ENCODE measurements at regions not wholly inside any gene's neighbourhood (a gene's known extent, or its start where the extent isn't known, plus 50 kb on each side); places are given as distances from the start of the nearest gene placed in this dataset.

- no peaks in the 10 kb centered on the region for H3K9me3 ChIP-seq (ENCODE audit: control insufficient read depth in 3 of 3, low read length in 3 of 3)
- H3K4me1 ChIP-seq (ENCODE audit: control insufficient read depth in 3 of 3, insufficient read depth in 3 of 3, low read length in 3 of 3), result peaks cover 0 to 3% (median 0%) of the 10 kb centered on the region in 3 donors
- H3K36me3 ChIP-seq (ENCODE audit: control insufficient read depth in 3 of 3, insufficient read depth in 3 of 3, low read length in 3 of 3), result no peaks in the 10 kb centered on the region
- no peak overlapping the region for H3K4me3 ChIP-seq (ENCODE audit: low read length in 3 of 3)
- H3K27ac ChIP-seq (ENCODE audit: low read depth, low read length), result no peak overlapping the region
- H3K27me3 ChIP-seq (ENCODE audit: control insufficient read depth in 3 of 3, insufficient read depth in 3 of 3, low read length in 3 of 3), result peaks cover 0 to 16% (median 6%) of the 10 kb centered on the region in 3 donors
- no peak overlapping the region for H3K9ac ChIP-seq (ENCODE audit: low read depth in 1 of 3, low read length in 3 of 3)
Observed at GRCh38 chr16:54544553-54545180, 258.1 kb upstream of the IRX3 start.

DNA sequence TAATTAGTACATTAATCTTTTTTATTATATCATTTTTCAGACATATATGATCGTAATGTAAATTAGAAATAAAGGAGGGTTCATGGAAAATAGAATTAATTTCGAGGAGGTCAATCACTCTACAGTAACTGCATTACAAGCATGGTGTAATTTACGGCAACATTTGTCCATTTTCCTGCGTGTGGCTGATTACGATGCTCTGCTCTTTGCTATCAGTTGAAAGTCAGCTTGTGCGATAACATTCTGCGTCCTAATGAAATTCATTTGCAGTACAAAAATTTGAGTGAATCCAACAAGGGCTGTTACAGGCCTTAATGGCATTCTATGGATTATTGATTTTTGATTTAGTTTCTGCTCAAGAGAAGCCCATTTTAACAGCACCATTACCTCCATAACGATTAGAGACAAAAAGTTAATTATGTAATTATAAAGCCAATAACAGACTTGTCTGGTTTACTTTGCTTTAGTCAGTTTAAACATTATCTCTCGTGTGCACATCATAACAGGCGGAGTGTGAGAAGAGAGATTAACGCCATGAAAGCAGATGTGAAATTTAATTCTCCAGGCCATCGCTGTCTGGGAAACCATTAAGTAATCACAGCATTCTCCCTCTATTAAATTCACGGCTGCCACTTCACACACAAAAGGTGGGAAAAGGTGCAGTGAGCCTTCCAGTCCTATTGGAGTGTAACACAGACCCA lies 256.4 kb upstream of the IRX3 start:
- Histone ChIP-seq H3K4me1 (ENCODE audit: control insufficient read depth in 3 of 3, insufficient read depth in 3 of 3, low read length in 3 of 3) (peaks cover 0 to 3% (median 0%) of the 10 kb centered on the region in 3 donors), H3K27me3 (ENCODE audit: control insufficient read depth in 3 of 3, insufficient read depth in 3 of 3, low read length in 3 of 3) (peaks cover 0 to 19% (median 6%) of the 10 kb centered on the region in 3 donors), H3K4me3 (ENCODE audit: low read length in 3 of 3) (no peak overlapping the region), H3K9ac (ENCODE audit: low read depth in 1 of 3, low read length in 3 of 3) (no peak overlapping the region), H3K27ac (ENCODE audit: low read depth, low read length) (no peak overlapping the region), H3K9me3 (ENCODE audit: control insufficient read depth in 3 of 3, low read length in 3 of 3) (no peaks in the 10 kb centered on the region), H3K36me3 (ENCODE audit: control insufficient read depth in 3 of 3, insufficient read depth in 3 of 3, low read length in 3 of 3) (no peaks in the 10 kb centered on the region)

GRCh38 chr16:54540525-54541180 lies 254.1 kb upstream of the IRX3 start:
- Histone ChIP-seq H3K27me3 (ENCODE audit: control insufficient read depth in 3 of 3, insufficient read depth in 3 of 3, low read length in 3 of 3) (peaks cover 0 to 6% (median 0%) of the 10 kb centered on the region in 3 donors), H3K4me1 (ENCODE audit: control insufficient read depth in 3 of 3, insufficient read depth in 3 of 3, low read length in 3 of 3) (no peaks in the 10 kb centered on the region), H3K27ac (ENCODE audit: low read depth, low read length) (no peak overlapping the region), H3K9me3 (ENCODE audit: control insufficient read depth in 3 of 3, low read length in 3 of 3) (no peaks in the 10 kb centered on the region), H3K9ac (ENCODE audit: low read depth in 1 of 3, low read length in 3 of 3) (no peak overlapping the region), H3K36me3 (ENCODE audit: control insufficient read depth in 3 of 3, insufficient read depth in 3 of 3, low read length in 3 of 3) (no peaks in the 10 kb centered on the region), H3K4me3 (ENCODE audit: low read length in 3 of 3) (no peak overlapping the region)

DNA sequence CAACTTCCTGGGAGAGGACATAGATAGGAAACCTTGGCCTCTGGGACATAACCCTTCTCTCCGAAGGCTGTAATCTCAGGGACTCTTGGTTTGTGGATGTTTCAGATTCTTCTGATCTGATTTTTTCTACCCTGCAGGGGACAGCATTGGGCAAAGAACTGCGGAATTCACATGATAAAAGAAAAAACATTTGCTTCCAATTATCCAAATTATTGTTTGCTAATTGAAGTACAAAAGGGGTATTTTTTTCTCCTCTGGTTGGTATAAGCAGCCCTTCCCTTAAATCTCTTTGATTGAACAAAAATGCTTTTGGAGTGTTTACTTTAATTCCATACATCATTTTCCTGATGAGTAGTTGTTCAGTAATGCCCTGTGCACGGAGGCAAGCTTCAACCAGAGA lies 251.7 kb upstream of the IRX3 start:
- H3K9ac ChIP-seq (ENCODE audit: low read depth in 1 of 3, low read length in 3 of 3), result no peak overlapping the region
- H3K27me3 ChIP-seq (ENCODE audit: control insufficient read depth in 3 of 3, insufficient read depth in 3 of 3, low read length in 3 of 3), result peaks cover 0 to 6% (median 0%) of the 10 kb centered on the region in 3 donors
- no peaks in the 10 kb centered on the region for H3K36me3 ChIP-seq (ENCODE audit: control insufficient read depth in 3 of 3, insufficient read depth in 3 of 3, low read length in 3 of 3)
- H3K4me1 ChIP-seq (ENCODE audit: control insufficient read depth in 3 of 3, insufficient read depth in 3 of 3, low read length in 3 of 3), result no peaks in the 10 kb centered on the region
- H3K27ac ChIP-seq (ENCODE audit: low read depth, low read length), result no peak overlapping the region
- no peaks in the 10 kb centered on the region for H3K9me3 ChIP-seq (ENCODE audit: control insufficient read depth in 3 of 3, low read length in 3 of 3)
- no peak overlapping the region for H3K4me3 ChIP-seq (ENCODE audit: low read length in 3 of 3)

DNA sequence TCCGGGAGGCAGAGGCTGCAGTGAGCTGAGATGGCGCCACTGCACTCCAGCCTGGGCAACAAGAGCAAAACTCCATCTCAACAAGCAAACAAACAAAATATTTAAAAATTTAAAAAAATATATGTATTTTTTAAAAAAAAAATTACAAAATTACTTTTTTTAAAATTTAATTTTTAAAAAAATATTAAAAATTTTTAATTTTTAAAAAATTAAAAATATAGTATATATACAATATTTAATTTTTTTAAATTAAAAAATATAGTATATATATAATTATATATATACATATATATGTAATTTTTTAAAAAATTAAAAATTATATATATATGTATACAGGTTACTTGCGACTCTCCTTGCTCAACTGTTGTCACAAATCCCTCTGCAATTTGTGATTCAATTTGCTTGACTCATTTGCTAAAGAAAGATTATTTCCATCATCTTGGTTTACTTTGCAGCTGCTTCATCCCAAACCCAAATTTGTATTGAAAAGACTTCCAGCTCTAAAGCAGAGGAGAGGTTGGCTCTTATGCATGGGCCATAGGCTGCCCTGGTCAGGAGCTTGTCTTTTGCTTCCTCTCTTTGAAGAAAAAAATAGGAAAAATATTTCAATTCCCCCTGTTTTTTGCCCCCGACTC lies 247.4 kb upstream of the IRX3 start:
- Histone ChIP-seq H3K36me3 (ENCODE audit: control insufficient read depth in 3 of 3, insufficient read depth in 3 of 3, low read length in 3 of 3) (no peaks in the 10 kb centered on the region), H3K27me3 (ENCODE audit: control insufficient read depth in 3 of 3, insufficient read depth in 3 of 3, low read length in 3 of 3) (peaks cover 0 to 3% (median 0%) of the 10 kb centered on the region in 3 donors), H3K27ac (ENCODE audit: low read depth, low read length) (no peak overlapping the region), H3K4me1 (ENCODE audit: control insufficient read depth in 3 of 3, insufficient read depth in 3 of 3, low read length in 3 of 3) (no peaks in the 10 kb centered on the region), H3K9ac (ENCODE audit: low read depth in 1 of 3, low read length in 3 of 3) (no peak overlapping the region), H3K9me3 (ENCODE audit: control insufficient read depth in 3 of 3, low read length in 3 of 3) (peaks cover 0 to 2% (median 0%) of the 10 kb centered on the region in 3 donors), H3K4me3 (ENCODE audit: low read length in 3 of 3) (no peak overlapping the region)

- H3K9me3 ChIP-seq (ENCODE audit: control insufficient read depth in 3 of 3, low read length in 3 of 3), result peaks cover 0 to 3% (median 0%) of the 10 kb centered on the region in 3 donors
- H3K4me3 ChIP-seq (ENCODE audit: low read length in 3 of 3), result no peak overlapping the region
- no peaks in the 10 kb centered on the region for H3K4me1 ChIP-seq (ENCODE audit: control insufficient read depth in 3 of 3, insufficient read depth in 3 of 3, low read length in 3 of 3)
- no peak overlapping the region for H3K9ac ChIP-seq (ENCODE audit: low read depth in 1 of 3, low read length in 3 of 3)
- no peak overlapping the region for H3K27ac ChIP-seq (ENCODE audit: low read depth, low read length)
- no peaks in the 10 kb centered on the region for H3K36me3 ChIP-seq (ENCODE audit: control insufficient read depth in 3 of 3, insufficient read depth in 3 of 3, low read length in 3 of 3)
- no peaks in the 10 kb centered on the region for H3K27me3 ChIP-seq (ENCODE audit: control insufficient read depth in 3 of 3, insufficient read depth in 3 of 3, low read length in 3 of 3)
Observed at GRCh38 chr16:54526916-54527315, 240.3 kb upstream of the IRX3 start.

DNA sequence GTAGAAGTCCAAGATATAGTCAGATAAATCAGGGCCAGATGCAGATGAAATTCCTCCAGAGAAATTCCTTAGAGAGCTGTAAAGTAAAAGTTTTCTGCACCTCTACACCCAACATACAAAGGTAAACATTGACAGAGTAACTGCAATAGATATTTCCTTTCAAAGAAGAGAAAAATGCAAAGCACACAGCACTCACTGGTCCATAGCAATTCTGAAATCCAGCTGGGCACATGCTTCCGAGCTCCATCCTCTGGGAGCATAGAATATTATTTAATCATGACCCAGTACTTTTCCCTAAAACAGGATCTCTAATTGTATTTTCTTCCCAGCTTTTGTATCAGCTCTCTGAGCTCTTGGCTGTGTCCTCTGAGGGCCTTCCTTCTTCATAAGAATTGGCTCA lies 239.5 kb upstream of the IRX3 start:
- H3K36me3 ChIP-seq (ENCODE audit: control insufficient read depth in 3 of 3, insufficient read depth in 3 of 3, low read length in 3 of 3), result no peaks in the 10 kb centered on the region
- no peak overlapping the region for H3K27ac ChIP-seq (ENCODE audit: low read depth, low read length)
- no peaks in the 10 kb centered on the region for H3K4me1 ChIP-seq (ENCODE audit: control insufficient read depth in 3 of 3, insufficient read depth in 3 of 3, low read length in 3 of 3)
- no peak overlapping the region for H3K9ac ChIP-seq (ENCODE audit: low read depth in 1 of 3, low read length in 3 of 3)
- H3K4me3 ChIP-seq (ENCODE audit: low read length in 3 of 3), result no peak overlapping the region
- peaks cover 0 to 3% (median 0%) of the 10 kb centered on the region in 3 donors for H3K9me3 ChIP-seq (ENCODE audit: control insufficient read depth in 3 of 3, low read length in 3 of 3)
- H3K27me3 ChIP-seq (ENCODE audit: control insufficient read depth in 3 of 3, insufficient read depth in 3 of 3, low read length in 3 of 3), result no peaks in the 10 kb centered on the region

- Histone ChIP-seq H3K4me3 (ENCODE audit: low read length in 3 of 3) (no peak overlapping the region), H3K9me3 (ENCODE audit: control insufficient read depth in 3 of 3, low read length in 3 of 3) (peaks cover 0 to 3% (median 0%) of the 10 kb centered on the region in 3 donors), H3K36me3 (ENCODE audit: control insufficient read depth in 3 of 3, insufficient read depth in 3 of 3, low read length in 3 of 3) (no peaks in the 10 kb centered on the region), H3K27ac (ENCODE audit: low read depth, low read length) (no peak overlapping the region), H3K9ac (ENCODE audit: low read depth in 1 of 3, low read length in 3 of 3) (no peak overlapping the region), H3K4me1 (ENCODE audit: control insufficient read depth in 3 of 3, insufficient read depth in 3 of 3, low read length in 3 of 3) (no peaks in the 10 kb centered on the region), H3K27me3 (ENCODE audit: control insufficient read depth in 3 of 3, insufficient read depth in 3 of 3, low read length in 3 of 3) (no peaks in the 10 kb centered on the region)
Observed at GRCh38 chr16:54525104-54525503, 238.5 kb upstream of the IRX3 start.

- H3K9ac ChIP-seq (ENCODE audit: low read depth in 1 of 3, low read length in 3 of 3), result no peak overlapping the region
- H3K27me3 ChIP-seq (ENCODE audit: control insufficient read depth in 3 of 3, insufficient read depth in 3 of 3, low read length in 3 of 3), result no peaks in the 10 kb centered on the region
- no peak overlapping the region for H3K27ac ChIP-seq (ENCODE audit: low read depth, low read length)
- no peaks in the 10 kb centered on the region for H3K4me1 ChIP-seq (ENCODE audit: control insufficient read depth in 3 of 3, insufficient read depth in 3 of 3, low read length in 3 of 3)
- peaks cover 0 to 3% (median 0%) of the 10 kb centered on the region in 3 donors for H3K9me3 ChIP-seq (ENCODE audit: control insufficient read depth in 3 of 3, low read length in 3 of 3)
- no peak overlapping the region for H3K4me3 ChIP-seq (ENCODE audit: low read length in 3 of 3)
- H3K36me3 ChIP-seq (ENCODE audit: control insufficient read depth in 3 of 3, insufficient read depth in 3 of 3, low read length in 3 of 3), result no peaks in the 10 kb centered on the region
Observed at GRCh38 chr16:54522584-54522983, 236.0 kb upstream of the IRX3 start.

- Histone ChIP-seq H3K9me3 (ENCODE audit: control insufficient read depth in 3 of 3, low read length in 3 of 3) (peaks cover 0 to 3% (median 0%) of the 10 kb centered on the region in 3 donors), H3K27ac (ENCODE audit: low read depth, low read length) (no peak overlapping the region)
Observed at GRCh38 chr16:54521327-54521726, 234.7 kb upstream of the IRX3 start.

More at GRCh38 chr16:54521327-54521726, 234.7 kb upstream of the IRX3 start:
- no peak overlapping the region for H3K9ac ChIP-seq (ENCODE audit: low read depth in 1 of 3, low read length in 3 of 3)
- no peaks in the 10 kb centered on the region for H3K4me1 ChIP-seq (ENCODE audit: control insufficient read depth in 3 of 3, insufficient read depth in 3 of 3, low read length in 3 of 3)
- no peaks in the 10 kb centered on the region for H3K27me3 ChIP-seq (ENCODE audit: control insufficient read depth in 3 of 3, insufficient read depth in 3 of 3, low read length in 3 of 3)
- H3K36me3 ChIP-seq (ENCODE audit: control insufficient read depth in 3 of 3, insufficient read depth in 3 of 3, low read length in 3 of 3), result no peaks in the 10 kb centered on the region
- H3K4me3 ChIP-seq (ENCODE audit: low read length in 3 of 3), result no peak overlapping the region
